Left forelimb (tissue), 1 donor: ENCODE measurements at regions not wholly inside any gene's neighbourhood (a gene's known extent, or its start where the extent isn't known, plus 50 kb on each side); places are given as distances from the start of the nearest gene placed in this dataset.

Source experiments
- DNase-seq: peaks from one replicate; pipeline ENCODE4 v3.0.0-alpha.2; 2018; ENCODE audit warnings: low spot score

GRCh38 chr22:27452245-27452644 lies 349.3 kb downstream of the MN1 start:
- no peak for DNase-seq

DNA sequence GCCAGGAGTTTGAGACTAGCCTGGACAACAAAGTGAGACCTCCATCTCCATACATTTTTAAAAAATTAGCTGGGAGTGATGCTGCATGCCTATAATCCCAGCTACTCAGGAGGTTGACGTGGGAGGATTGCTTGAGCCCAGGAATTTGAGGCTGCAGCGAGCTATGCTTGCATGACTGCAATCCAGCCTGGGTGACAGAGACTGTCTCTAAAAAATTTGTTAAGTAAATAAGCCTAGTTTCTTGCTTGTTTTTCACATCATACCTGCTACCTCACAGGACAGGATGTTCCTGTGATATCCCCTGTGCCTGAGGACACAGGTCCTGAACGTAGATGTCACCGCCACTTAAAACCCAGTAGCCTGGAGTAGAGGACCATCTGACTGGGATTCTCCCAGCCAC lies 348.6 kb downstream of the MN1 start:
- DNase-seq: no peak

GRCh38 chr22:27453725-27454124 lies 347.8 kb downstream of the MN1 start:
- DNase-seq: no peak

- no peak for DNase-seq
Observed at GRCh38 chr22:27454807-27455450, 346.6 kb downstream of the MN1 start.

- no peak for DNase-seq
Observed at GRCh38 chr22:27455526-27455925, 346.0 kb downstream of the MN1 start.

- no peak for DNase-seq
Observed at GRCh38 chr22:27456696-27457503, 344.7 kb downstream of the MN1 start.

DNA sequence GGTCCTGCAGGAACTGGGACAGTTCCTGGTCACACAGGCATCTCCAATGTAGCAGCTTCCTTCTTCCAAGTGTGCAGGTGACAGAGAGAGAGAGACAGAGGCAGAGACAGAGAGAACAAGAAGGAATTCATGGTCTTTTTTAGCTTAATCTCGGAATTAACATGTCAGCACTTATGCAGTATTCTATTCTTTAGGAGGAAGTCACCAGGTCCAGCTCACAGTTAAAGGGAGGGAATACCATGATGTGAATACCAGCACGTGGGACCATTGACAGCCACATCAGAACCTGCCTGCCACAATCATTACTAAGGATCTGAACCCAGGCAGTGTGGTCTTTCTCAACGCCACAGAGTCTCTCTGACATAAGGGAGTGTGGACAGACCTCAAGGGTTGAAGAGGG lies 341.6 kb downstream of the MN1 start:
- DNase-seq: no peak

- DNase-seq: no peak
Observed at GRCh38 chr22:27460591-27461347, 340.8 kb downstream of the MN1 start.

- no peak for DNase-seq
Observed at GRCh38 chr22:27461470-27461869, 340.1 kb downstream of the MN1 start.

GRCh38 chr22:27462190-27462589 lies 339.4 kb downstream of the MN1 start:
- no peak for DNase-seq

DNA sequence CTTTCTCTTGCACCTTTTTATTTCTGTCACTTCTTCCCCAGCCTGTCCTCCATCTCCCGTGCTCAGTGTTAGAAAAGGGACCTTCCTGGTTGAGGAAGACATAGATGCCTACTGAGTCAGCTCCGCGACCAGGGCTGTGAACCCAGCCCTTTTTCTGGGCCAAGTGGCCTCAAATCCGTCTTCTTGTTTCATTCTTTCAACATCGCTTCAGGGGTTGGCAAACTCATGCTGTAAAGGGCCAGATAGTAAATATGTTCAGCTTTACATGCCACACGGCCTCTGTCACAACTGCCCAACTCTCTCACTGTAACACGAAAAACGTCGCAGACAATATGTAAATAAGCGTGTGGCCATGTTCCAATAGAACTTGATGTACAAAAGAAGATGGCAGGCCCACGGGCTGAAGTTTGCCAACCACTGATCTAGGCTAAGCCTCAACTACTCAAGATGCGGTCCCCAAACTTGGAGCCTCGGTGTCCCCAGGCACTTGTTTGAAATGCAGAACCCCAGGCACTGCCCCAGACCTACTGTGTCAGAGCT lies 338.4 kb downstream of the MN1 start:
- DNase-seq: no peak

- DNase-seq: no peak
Observed at GRCh38 chr22:27466229-27466628, 335.3 kb downstream of the MN1 start.

- no peak for DNase-seq
Observed at GRCh38 chr22:27466778-27467438, 334.6 kb downstream of the MN1 start.

- DNase-seq: no peak
Observed at GRCh38 chr22:27467711-27468110, 333.8 kb downstream of the MN1 start.

GRCh38 chr22:27468712-27469111 lies 332.8 kb downstream of the MN1 start:
- DNase-seq: no peak

- no peak for DNase-seq
Observed at GRCh38 chr22:27470169-27470772, 331.3 kb downstream of the MN1 start.

DNA sequence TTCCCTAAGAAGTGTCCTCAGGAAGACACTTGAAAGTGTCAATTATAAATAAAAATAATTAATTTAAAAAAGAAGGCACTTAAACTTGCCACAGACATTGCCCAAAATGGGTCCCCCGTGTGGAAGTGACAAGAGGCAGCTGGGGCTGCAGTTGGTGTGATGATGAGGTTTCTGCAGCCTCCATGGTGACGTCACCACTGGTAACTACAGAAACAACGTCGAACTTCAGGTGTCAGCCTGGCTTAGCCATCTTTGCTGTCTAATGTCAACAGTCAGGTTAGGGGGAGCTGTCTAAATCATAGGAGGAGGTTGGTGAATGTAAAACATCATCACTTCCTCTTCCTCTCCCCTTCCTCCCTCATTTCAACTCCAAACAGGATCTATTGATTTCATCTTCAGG lies 328.6 kb downstream of the MN1 start:
- DNase-seq: no peak

- DNase-seq: no peak
Observed at GRCh38 chr22:27473533-27473932, 328.0 kb downstream of the MN1 start.

DNA sequence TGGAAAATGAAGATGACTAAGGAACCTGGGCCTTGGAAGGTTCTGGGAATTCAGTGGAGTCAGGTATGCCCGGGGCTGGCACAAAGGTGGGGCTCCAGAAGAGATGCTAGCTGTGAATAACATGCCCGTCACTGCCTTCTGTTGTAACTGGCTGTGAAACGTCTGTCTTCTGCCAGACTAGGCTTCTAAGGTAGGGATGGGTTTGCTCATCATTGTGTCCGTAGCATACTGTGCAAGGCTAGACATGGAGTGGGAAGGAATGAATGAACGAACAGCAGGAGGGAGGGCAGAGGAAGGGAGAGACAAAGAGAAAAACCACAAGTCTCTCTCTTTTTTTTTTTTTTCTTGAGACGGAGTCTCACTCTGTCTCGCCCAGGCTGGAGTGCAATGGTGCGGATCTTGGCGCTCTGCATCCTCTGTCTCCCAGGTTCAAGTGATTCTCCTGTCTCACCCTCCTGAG lies 327.4 kb downstream of the MN1 start:
- no peak for DNase-seq

- DNase-seq: no peak
Observed at GRCh38 chr22:27474711-27475547, 326.6 kb downstream of the MN1 start.

GRCh38 chr22:27475548-27475897 lies 326.0 kb downstream of the MN1 start:
- no peak for DNase-seq
